GM23338 (cell line): ENCODE measurements at regions not wholly inside any gene's neighbourhood (a gene's known extent, or its start where the extent isn't known, plus 50 kb on each side); places are given as distances from the start of the nearest gene placed in this dataset.

ENCODE experiments used
- CREB1 ChIP-seq: fragments of 250-450 bp; sonication (Bioruptor Pico); IDR thresholded peaks from 2 replicates; pipeline ENCODE4 v1.5.0; 2020; ENCODE audit warnings: low read depth, mild to moderate bottlenecking, moderate library complexity
- ETS1 ChIP-seq: IDR thresholded peaks from 2 replicates; pipeline ENCODE4 v1.6.1; 2016; ENCODE audit warnings: antibody characterized with exemption
- EZH2 ChIP-seq: fragments of 200-600 bp; sonication (generic); IDR thresholded peaks from one replicate; pipeline ENCODE4 v1.8.0; 2017; ENCODE audit warnings: antibody characterized with exemption, mild to moderate bottlenecking, low read depth; ENCODE audit not compliant: unreplicated experiment
- EZH2phosphoT487 ChIP-seq: fragments of 200-600 bp; sonication (generic); IDR thresholded peaks from one replicate; pipeline ENCODE4 v1.8.1; 2018; ENCODE audit warnings: antibody characterized with exemption; ENCODE audit not compliant: unreplicated experiment
- JUNB ChIP-seq: IDR thresholded peaks from one replicate; pipeline ENCODE4 v1.6.1; 2016; ENCODE audit warnings: antibody characterized with exemption; ENCODE audit not compliant: unreplicated experiment
- NANOG ChIP-seq: IDR thresholded peaks from 2 replicates; pipeline ENCODE4 v1.6.1; 2016; ENCODE audit warnings: antibody characterized with exemption, borderline replicate concordance
- POLR2AphosphoS5 ChIP-seq: IDR thresholded peaks from 2 replicates; pipeline ENCODE4 v1.6.1; 2016; ENCODE audit warnings: antibody characterized with exemption, low read depth
- REST ChIP-seq: IDR thresholded peaks from one replicate; pipeline ENCODE4 v1.6.1; 2018; ENCODE audit warnings: antibody characterized with exemption; ENCODE audit not compliant: unreplicated experiment
- ZNF114 ChIP-seq: fragments of 250-450 bp; sonication (Bioruptor Pico); IDR thresholded peaks from 2 replicates; pipeline ENCODE4 v1.5.0; 2020; ENCODE audit warnings: mild to moderate bottlenecking, moderate library complexity
- ZNF462 ChIP-seq: fragments of 250-450 bp; sonication (Bioruptor Pico); IDR thresholded peaks from 2 replicates; pipeline ENCODE4 v1.5.0; 2020; ENCODE audit warnings: mild to moderate bottlenecking, moderate library complexity

- no peak for TF ChIP-seq ZNF462 (CRISPR knock-in tag)
- TF ChIP-seq ZNF114 (CRISPR knock-in tag) = no peak
- no peak for TF ChIP-seq REST
- TF ChIP-seq ETS1 = no peak
- TF ChIP-seq EZH2phosphoT487 = no peak
- no peak for TF ChIP-seq POLR2AphosphoS5
- TF ChIP-seq NANOG = no peak
- no peak for TF ChIP-seq EZH2
- no peak for TF ChIP-seq JUNB
- TF ChIP-seq CREB1 (CRISPR knock-in tag) = no peak
These were observed 374.9 kb upstream of the LRRC3B start (continued) for GRCh38 chr3:26247712-26248111.
